ENCODE measurements at regions not wholly inside any gene's neighbourhood (a gene's known extent, or its start where the extent isn't known, plus 50 kb on each side); places are given as distances from the start of the nearest gene placed in this dataset.

DNA sequence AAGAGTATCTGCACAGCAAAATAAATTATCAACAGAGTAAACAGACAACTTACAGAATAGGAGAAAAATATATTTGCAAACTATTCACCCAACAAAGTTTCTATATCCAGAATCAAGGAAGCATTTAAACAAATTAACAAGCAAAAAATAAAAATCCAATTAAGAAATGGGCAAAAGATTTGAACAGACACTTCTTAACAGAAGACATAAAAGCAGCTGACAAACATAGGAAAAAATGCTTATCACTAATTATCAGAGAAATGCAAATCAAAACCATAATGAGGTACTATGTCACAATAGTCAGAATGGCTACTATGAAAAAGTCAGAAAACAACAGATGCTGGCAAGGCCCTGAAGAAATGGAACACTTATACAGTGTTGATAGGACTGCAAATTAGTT, 434.2 kb upstream of the ADGRB3 start:
- no peak for TF ChIP-seq EP300 (IDR thresholded peaks at IDR 0.05; ENCODE audit: borderline replicate concordance)
- TF ChIP-seq CREB1 (IDR thresholded peaks at IDR 0.05; ENCODE audit: low read depth) = no peak
- TF ChIP-seq, protein P1, sequence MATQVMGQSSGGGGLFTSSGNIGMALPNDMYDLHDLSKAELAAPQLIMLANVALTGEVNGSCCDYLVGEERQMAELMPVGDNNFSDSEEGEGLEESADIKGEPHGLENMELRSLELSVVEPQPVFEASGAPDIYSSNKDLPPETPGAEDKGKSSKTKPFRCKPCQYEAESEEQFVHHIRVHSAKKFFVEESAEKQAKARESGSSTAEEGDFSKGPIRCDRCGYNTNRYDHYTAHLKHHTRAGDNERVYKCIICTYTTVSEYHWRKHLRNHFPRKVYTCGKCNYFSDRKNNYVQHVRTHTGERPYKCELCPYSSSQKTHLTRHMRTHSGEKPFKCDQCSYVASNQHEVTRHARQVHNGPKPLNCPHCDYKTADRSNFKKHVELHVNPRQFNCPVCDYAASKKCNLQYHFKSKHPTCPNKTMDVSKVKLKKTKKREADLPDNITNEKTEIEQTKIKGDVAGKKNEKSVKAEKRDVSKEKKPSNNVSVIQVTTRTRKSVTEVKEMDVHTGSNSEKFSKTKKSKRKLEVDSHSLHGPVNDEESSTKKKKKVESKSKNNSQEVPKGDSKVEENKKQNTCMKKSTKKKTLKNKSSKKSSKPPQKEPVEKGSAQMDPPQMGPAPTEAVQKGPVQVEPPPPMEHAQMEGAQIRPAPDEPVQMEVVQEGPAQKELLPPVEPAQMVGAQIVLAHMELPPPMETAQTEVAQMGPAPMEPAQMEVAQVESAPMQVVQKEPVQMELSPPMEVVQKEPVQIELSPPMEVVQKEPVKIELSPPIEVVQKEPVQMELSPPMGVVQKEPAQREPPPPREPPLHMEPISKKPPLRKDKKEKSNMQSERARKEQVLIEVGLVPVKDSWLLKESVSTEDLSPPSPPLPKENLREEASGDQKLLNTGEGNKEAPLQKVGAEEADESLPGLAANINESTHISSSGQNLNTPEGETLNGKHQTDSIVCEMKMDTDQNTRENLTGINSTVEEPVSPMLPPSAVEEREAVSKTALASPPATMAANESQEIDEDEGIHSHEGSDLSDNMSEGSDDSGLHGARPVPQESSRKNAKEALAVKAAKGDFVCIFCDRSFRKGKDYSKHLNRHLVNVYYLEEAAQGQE (IDR thresholded peaks at IDR 0.05; ENCODE audit: low read depth) = no peak
- TF ChIP-seq CEBPB (IDR thresholded peaks at IDR 0.05) = no peak
- no peak for TF ChIP-seq YY1 (IDR thresholded peaks at IDR 0.05; ENCODE audit: low read depth)
- TF ChIP-seq, protein P2, sequence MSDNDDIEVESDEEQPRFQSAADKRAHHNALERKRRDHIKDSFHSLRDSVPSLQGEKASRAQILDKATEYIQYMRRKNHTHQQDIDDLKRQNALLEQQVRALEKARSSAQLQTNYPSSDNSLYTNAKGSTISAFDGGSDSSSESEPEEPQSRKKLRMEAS (IDR thresholded peaks at IDR 0.05) = no peak
- TF ChIP-seq ZBTB7A (IDR thresholded peaks at IDR 0.05; ENCODE audit: low read depth) = no peak
- TF ChIP-seq RAD21 (IDR thresholded peaks at IDR 0.05; ENCODE audit: low read depth) = no peak
- no peak for TF ChIP-seq TAF1 (IDR thresholded peaks at IDR 0.05; ENCODE audit: low read depth)
- TF ChIP-seq EGR1 (IDR thresholded peaks at IDR 0.05) = no peak
- TF ChIP-seq TCF12 (IDR thresholded peaks at IDR 0.05; ENCODE audit: low read depth) = no peak
- TF ChIP-seq, protein P3, sequence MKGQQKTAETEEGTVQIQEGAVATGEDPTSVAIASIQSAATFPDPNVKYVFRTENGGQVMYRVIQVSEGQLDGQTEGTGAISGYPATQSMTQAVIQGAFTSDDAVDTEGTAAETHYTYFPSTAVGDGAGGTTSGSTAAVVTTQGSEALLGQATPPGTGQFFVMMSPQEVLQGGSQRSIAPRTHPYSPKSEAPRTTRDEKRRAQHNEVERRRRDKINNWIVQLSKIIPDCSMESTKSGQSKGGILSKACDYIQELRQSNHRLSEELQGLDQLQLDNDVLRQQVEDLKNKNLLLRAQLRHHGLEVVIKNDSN (IDR thresholded peaks at IDR 0.05) = no peak
- TF ChIP-seq TEAD4 (IDR thresholded peaks at IDR 0.05) = no peak
- no peak for TF ChIP-seq FOXM1 (IDR thresholded peaks at IDR 0.05; ENCODE audit: borderline replicate concordance, low read depth)
